Liver (tissue), 7 donors: ENCODE measurements at regions not wholly inside any gene's neighbourhood (a gene's known extent, or its start where the extent isn't known, plus 50 kb on each side); places are given as distances from the start of the nearest gene placed in this dataset.
"Not testable (repeated sequence)": the region's sequence is repeated elsewhere in the genome, so short reads cannot be mapped to it uniquely, and the experiment has no call there.

Experiments
- DNase-seq: peaks from one replicate; pipeline ENCODE4 v3.0.0-alpha.2; 2017; ENCODE audit warnings: low spot score
- H3K27ac ChIP-seq, 2 donors: one replicate each; pipeline ENCODE4 v1.7.0; 2013; ENCODE audit warnings: inconsistent platforms in 2 of 2, low read length in 2 of 2, control low read depth in 1 of 2, low read depth in 1 of 2, mild to moderate bottlenecking in 1 of 2
- H3K27me3 ChIP-seq, 4 donors: one replicate each; pipeline versions ENCODE4 v1.6.1 to v1.7.0; 2013; ENCODE audit warnings: low read length in 3 of 4, inconsistent platforms in 1 of 4, mild to moderate bottlenecking in 1 of 4, moderate library complexity in 1 of 4; ENCODE audit not compliant: control insufficient read depth in 4 of 4, insufficient read depth in 4 of 4
- H3K36me3 ChIP-seq, 4 donors: one replicate each; pipeline versions ENCODE4 v1.6.1 to v1.7.0; 2013; ENCODE audit warnings: low read length in 3 of 4, mild to moderate bottlenecking in 3 of 4, low read depth in 1 of 4, moderate library complexity in 1 of 4; ENCODE audit not compliant: control insufficient read depth in 4 of 4, insufficient read depth in 3 of 4
- H3K4me1 ChIP-seq, 4 donors: one replicate each; pipeline versions ENCODE4 v1.6.1 to v1.7.0; 2013; ENCODE audit warnings: low read length in 3 of 4, mild to moderate bottlenecking in 3 of 4, moderate library complexity in 1 of 4; ENCODE audit not compliant: control insufficient read depth in 4 of 4, insufficient read depth in 4 of 4
- H3K4me3 ChIP-seq, 3 donors: one replicate each; pipeline versions ENCODE4 v1.6.1 to v1.7.0; 2013; ENCODE audit warnings: low read length in 3 of 3, control low read depth in 1 of 3, low read depth in 1 of 3, mild to moderate bottlenecking in 1 of 3
- H3K9ac ChIP-seq, 2 donors: one replicate each; pipeline ENCODE4 v1.7.0; 2013; ENCODE audit warnings: low read length in 2 of 2, mild to moderate bottlenecking in 2 of 2, moderate library complexity in 2 of 2, control low read depth in 1 of 2, low read depth in 1 of 2
- H3K9me3 ChIP-seq, 4 donors: one replicate each; pipeline versions ENCODE4 v1.6.1 to v1.7.0; 2013; ENCODE audit warnings: low read length in 3 of 4; ENCODE audit not compliant: control insufficient read depth in 4 of 4
- HNF4A ChIP-seq, 2 donors: conservative IDR thresholded peaks; 2 replicates each; pipeline ENCODE4 v1.6.1; 2016; ENCODE audit warnings: antibody characterized with exemption in 2 of 2, mild to moderate bottlenecking in 2 of 2
- HNF4G ChIP-seq: IDR thresholded peaks from 2 replicates; pipeline ENCODE4 v1.6.1; 2016; ENCODE audit warnings: antibody characterized with exemption
- JUND ChIP-seq, 2 donors: IDR thresholded peaks; 2 replicates each; pipeline ENCODE4 v1.6.1; 2016; ENCODE audit warnings: antibody characterized with exemption in 2 of 2
- REST ChIP-seq: IDR thresholded peaks from 2 replicates; pipeline ENCODE4 v1.6.1; 2016; ENCODE audit warnings: antibody characterized with exemption, mild to moderate bottlenecking
- ZBTB33 ChIP-seq: IDR thresholded peaks from 2 replicates; pipeline ENCODE4 v1.6.1; 2016; ENCODE audit warnings: antibody characterized with exemption
- WGBS: extraction: QIAGEN DNeasy Blood & Tissue Kit; methylation state at CpG from one replicate; pipeline ENCODE4 v1.1.7; 2013; 5-methylcytosine and 5-hydroxymethylcytosine counted together
- donor health status: healthy.
- donor health status: healthy.
- donor health status: healthy.
- donor health status: healthy.

- 80% methylated on average over 57 of the region's 57 CpGs for WGBS
- Histone ChIP-seq H3K4me1 (no peaks in the 10 kb centered on the region), H3K4me3 (no peak overlapping the region), H3K9ac (no peak overlapping the region), H3K27me3 (no peaks in the 10 kb centered on the region), H3K27ac (no peak overlapping the region), H3K9me3 (peaks cover 0 to 3% (median 1%) of the 10 kb centered on the region in 4 donors), H3K36me3 (no peaks in the 10 kb centered on the region)
- DNase-seq, result no peak
- TF ChIP-seq ZBTB33, result no peak
- no peak for TF ChIP-seq HNF4A (conservative IDR thresholded peaks at IDR 0.05)
- TF ChIP-seq JUND (IDR thresholded peaks at IDR 0.05), result no peak
- no peak for TF ChIP-seq REST
- TF ChIP-seq HNF4G, result no peak
Observed at GRCh38 chr7:57821438-57822382, 371.7 kb downstream of the ZNF716 start.

- not testable (repeated sequence) for H3K27me3 ChIP-seq, H3K36me3 ChIP-seq, DNase-seq, H3K27ac ChIP-seq, H3K9ac ChIP-seq, H3K9me3 ChIP-seq, H3K4me3 ChIP-seq, H3K4me1 ChIP-seq
- WGBS, result 29% methylated on average over 2 of the region's 2 CpGs
Observed at GRCh38 chr7:57826548-57826947, 376.6 kb downstream of the ZNF716 start.

- not testable (repeated sequence) for H3K9me3 ChIP-seq, H3K4me1 ChIP-seq, H3K4me3 ChIP-seq, H3K9ac ChIP-seq, H3K36me3 ChIP-seq, H3K27me3 ChIP-seq, DNase-seq, H3K27ac ChIP-seq
- 90% methylated on average over 9 of the region's 15 CpGs for whole genome bisulfite sequencing
Observed at GRCh38 chr7:57835161-57835560, 385.2 kb downstream of the ZNF716 start.

GRCh38 chr7:57839152-57839551 lies 389.2 kb downstream of the ZNF716 start:
- H3K27me3 ChIP-seq, H3K36me3 ChIP-seq, H3K4me3 ChIP-seq, H3K9ac ChIP-seq, DNase-seq, H3K27ac ChIP-seq, H3K4me1 ChIP-seq, H3K9me3 ChIP-seq: not testable (repeated sequence)
- 76% methylated on average over 4 of the region's 4 CpGs for WGBS
